ENCODE measurements at regions not wholly inside any gene's neighbourhood (a gene's known extent, or its start where the extent isn't known, plus 50 kb on each side); places are given as distances from the start of the nearest gene placed in this dataset.
A peak's percentile ranks its signal among the peaks of the same experiment; 100 is the strongest.

GRCh38 chr7:130881799-130882141 lies 147.8 kb upstream of the KLF14 start:
- no peaks in the 10 kb centered on the region for H3K9me3 ChIP-seq (replicated peaks in 1 of 2; ENCODE audit: control insufficient read depth in 1 of 2, insufficient read depth in 1 of 2, low read length in 2 of 2)
- no peak overlapping the region for H3K9ac ChIP-seq (ENCODE audit: insufficient read depth, low read length, poor library complexity, severe bottlenecking)
- peaks cover 0 to 2% (median 0%) of the 10 kb centered on the region in 3 donors for H3K27me3 Mint-ChIP-seq (ENCODE audit: low read depth in 3 of 3)
- intact Hi-C loops (cut with micrococcal nuclease): loop anchor here in 1 of 2 donors (10.0 kb wide), 1 partner anchor 553 kb away; no protein-coding TSS in a partner anchor
- no peak overlapping the region for H3K27ac Mint-ChIP-seq
- H3K36me3 ChIP-seq (replicated peaks in 1 of 2; ENCODE audit: control insufficient read depth in 1 of 2, insufficient read depth in 2 of 2, low read length in 2 of 2): peaks cover 7 to 75% of the 10 kb centered on the region in 2 donors
- 93% methylated on average over 5 of the region's 5 CpGs for WGBS (ENCODE audit: insufficient coverage)
- H3K36me3 Mint-ChIP-seq: peaks cover 55 to 56% of the 10 kb centered on the region in 2 donors
- H3K4me2 ChIP-seq (replicated peaks; ENCODE audit: extremely low read depth, low read length, poor library complexity, severe bottlenecking): no peak overlapping the region
- no peak overlapping the region for H3K27ac ChIP-seq (ENCODE audit: low read depth in 1 of 2, low read length in 2 of 2)
- no peaks in the 10 kb centered on the region for H3K9me3 Mint-ChIP-seq
- DNase-seq: no peak
- H3K27me3 ChIP-seq (ENCODE audit: control insufficient read depth in 2 of 2, insufficient read depth in 2 of 2, low read length in 2 of 2): no peaks in the 10 kb centered on the region
- no peaks in the 10 kb centered on the region for H3K4me1 ChIP-seq (ENCODE audit: control insufficient read depth in 1 of 2, insufficient read depth in 2 of 2, low read length in 2 of 2)
- H3K4me3 Mint-ChIP-seq: no peak overlapping the region
- no peak overlapping the region for H2AFZ ChIP-seq (ENCODE audit: insufficient read depth, low read depth, low read length, poor library complexity, severe bottlenecking)
- TF ChIP-seq CTCF (IDR thresholded peaks at IDR 0.05): no peak
- peaks cover 13% of the 10 kb centered on the region for H4K20me1 ChIP-seq (ENCODE audit: insufficient read depth, low read length)
- no peak overlapping the region for H3K4me3 ChIP-seq (replicated peaks in 1 of 3; ENCODE audit: low read depth in 2 of 3, low read length in 3 of 3)
- no peaks in the 10 kb centered on the region for H3K4me1 Mint-ChIP-seq
- no peaks in the 10 kb centered on the region for H3K79me2 ChIP-seq (ENCODE audit: insufficient read depth, low read length)

- Histone ChIP-seq H3K79me2 (ENCODE audit: insufficient read depth, low read length) (no peaks in the 10 kb centered on the region), H3K36me3 (replicated peaks in 1 of 2; ENCODE audit: control insufficient read depth in 1 of 2, insufficient read depth in 2 of 2, low read length in 2 of 2) (peaks cover 7 to 69% of the 10 kb centered on the region in 2 donors), H3K4me2 (replicated peaks; ENCODE audit: extremely low read depth, low read length, poor library complexity, severe bottlenecking) (no peak overlapping the region), H3K9me3 (replicated peaks in 1 of 2; ENCODE audit: control insufficient read depth in 1 of 2, insufficient read depth in 1 of 2, low read length in 2 of 2) (no peaks in the 10 kb centered on the region), H3K27me3 (ENCODE audit: control insufficient read depth in 2 of 2, insufficient read depth in 2 of 2, low read length in 2 of 2) (no peaks in the 10 kb centered on the region), H3K9ac (ENCODE audit: insufficient read depth, low read length, poor library complexity, severe bottlenecking) (no peak overlapping the region), H3K4me3 (replicated peaks in 1 of 3; ENCODE audit: low read depth in 2 of 3, low read length in 3 of 3) (no peak overlapping the region), H2AFZ (ENCODE audit: insufficient read depth, low read depth, low read length, poor library complexity, severe bottlenecking) (no peak overlapping the region), H3K4me1 (ENCODE audit: control insufficient read depth in 1 of 2, insufficient read depth in 2 of 2, low read length in 2 of 2) (no peaks in the 10 kb centered on the region), H3K27ac (ENCODE audit: low read depth in 1 of 2, low read length in 2 of 2) (no peak overlapping the region), H4K20me1 (ENCODE audit: insufficient read depth, low read length) (peaks cover 13% of the 10 kb centered on the region)
- no peak for DNase-seq
- intact Hi-C loops (cut with micrococcal nuclease): loop anchor here in 1 of 2 donors (10.0 kb wide), 1 partner anchor 552 kb away; no protein-coding TSS in a partner anchor
- Mint-ChIP-seq H3K27ac (peak overlapping the region in 1 of 7 donors; percentile 22), H3K4me3 (no peak overlapping the region), H3K27me3 (ENCODE audit: low read depth in 3 of 3) (peaks cover 0 to 2% (median 0%) of the 10 kb centered on the region in 3 donors), H3K36me3 (peaks cover 52 to 54% of the 10 kb centered on the region in 2 donors), H3K9me3 (no peaks in the 10 kb centered on the region), H3K4me1 (no peaks in the 10 kb centered on the region)
- TF ChIP-seq CTCF (IDR thresholded peaks at IDR 0.05): no peak
- no CpG with 5 or more reads among the region's 2 CpGs for WGBS (ENCODE audit: insufficient coverage)
Measured at GRCh38 chr7:130882396-130882795, 148.4 kb upstream of the KLF14 start.

Measured in CD14-positive monocyte (primary cell).